Progenitor cell of endocrine pancreas (in vitro differentiated cells): ENCODE measurements at regions not wholly inside any gene's neighbourhood (a gene's known extent, or its start where the extent isn't known, plus 50 kb on each side); places are given as distances from the start of the nearest gene placed in this dataset.
A peak's percentile ranks its signal among the peaks of the same experiment; 100 is the strongest.

Source experiments
- DNase-seq: peaks from one replicate; pipeline ENCODE4 v3.0.0; 2021; ENCODE audit warnings: low spot score; ENCODE audit not compliant: unreplicated experiment
- H3K27ac Mint-ChIP-seq: 2 replicates; pipeline ENCODE4 v1.8.0; 2021; ENCODE audit warnings: mild to moderate bottlenecking, moderate library complexity, mixed read lengths
- H3K27me3 Mint-ChIP-seq: 2 replicates; pipeline ENCODE4 v1.8.0; 2021; ENCODE audit warnings: mixed read lengths
- H3K36me3 Mint-ChIP-seq: 2 replicates; pipeline ENCODE4 v1.8.0; 2022; ENCODE audit warnings: mixed read lengths; ENCODE audit not compliant: insufficient read depth
- H3K4me1 Mint-ChIP-seq: 2 replicates; pipeline ENCODE4 v1.8.0; 2021; ENCODE audit warnings: low read depth, mixed read lengths
- H3K4me3 Mint-ChIP-seq: 2 replicates; pipeline ENCODE4 v1.8.0; 2021; ENCODE audit warnings: low read depth, mild to moderate bottlenecking, moderate library complexity, mixed read lengths
- H3K9me3 Mint-ChIP-seq: 2 replicates; pipeline ENCODE4 v1.8.0; 2021; ENCODE audit warnings: low read depth, mixed read lengths
- TF ChIP-seq, protein P1 (sequence below): fragments of 200-600 bp; sonication (generic); IDR thresholded peaks from one replicate; pipeline ENCODE4 v1.5.0; 2021; ENCODE audit warnings: antibody characterized with exemption, mild to moderate bottlenecking; ENCODE audit not compliant: unreplicated experiment

GRCh38 chr2:118279005-118279404 is 190.7 kb downstream of the INSIG2 start:
- peaks cover 7% of the 10 kb centered on the region for H3K4me1 Mint-ChIP-seq
- DNase-seq, result no peak
- no peak overlapping the region for H3K4me3 Mint-ChIP-seq
- H3K36me3 Mint-ChIP-seq, result no peaks in the 10 kb centered on the region
- no peaks in the 10 kb centered on the region for H3K9me3 Mint-ChIP-seq
- TF ChIP-seq, protein P1, sequence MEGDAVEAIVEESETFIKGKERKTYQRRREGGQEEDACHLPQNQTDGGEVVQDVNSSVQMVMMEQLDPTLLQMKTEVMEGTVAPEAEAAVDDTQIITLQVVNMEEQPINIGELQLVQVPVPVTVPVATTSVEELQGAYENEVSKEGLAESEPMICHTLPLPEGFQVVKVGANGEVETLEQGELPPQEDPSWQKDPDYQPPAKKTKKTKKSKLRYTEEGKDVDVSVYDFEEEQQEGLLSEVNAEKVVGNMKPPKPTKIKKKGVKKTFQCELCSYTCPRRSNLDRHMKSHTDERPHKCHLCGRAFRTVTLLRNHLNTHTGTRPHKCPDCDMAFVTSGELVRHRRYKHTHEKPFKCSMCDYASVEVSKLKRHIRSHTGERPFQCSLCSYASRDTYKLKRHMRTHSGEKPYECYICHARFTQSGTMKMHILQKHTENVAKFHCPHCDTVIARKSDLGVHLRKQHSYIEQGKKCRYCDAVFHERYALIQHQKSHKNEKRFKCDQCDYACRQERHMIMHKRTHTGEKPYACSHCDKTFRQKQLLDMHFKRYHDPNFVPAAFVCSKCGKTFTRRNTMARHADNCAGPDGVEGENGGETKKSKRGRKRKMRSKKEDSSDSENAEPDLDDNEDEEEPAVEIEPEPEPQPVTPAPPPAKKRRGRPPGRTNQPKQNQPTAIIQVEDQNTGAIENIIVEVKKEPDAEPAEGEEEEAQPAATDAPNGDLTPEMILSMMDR, result no peak
- no peak overlapping the region for H3K27ac Mint-ChIP-seq
- peaks cover 55% of the 10 kb centered on the region for H3K27me3 Mint-ChIP-seq

GRCh38 chr2:118278046-118278445 is 189.8 kb downstream of the INSIG2 start:
- H3K36me3 Mint-ChIP-seq, result no peaks in the 10 kb centered on the region
- DNase-seq, result no peak
- TF ChIP-seq, protein P1, result peak; percentile 14
- H3K4me3 Mint-ChIP-seq, result no peak overlapping the region
- no peaks in the 10 kb centered on the region for H3K9me3 Mint-ChIP-seq
- H3K4me1 Mint-ChIP-seq, result peaks cover 7% of the 10 kb centered on the region
- no peak overlapping the region for H3K27ac Mint-ChIP-seq
- H3K27me3 Mint-ChIP-seq, result peaks cover 50% of the 10 kb centered on the region

DNA sequence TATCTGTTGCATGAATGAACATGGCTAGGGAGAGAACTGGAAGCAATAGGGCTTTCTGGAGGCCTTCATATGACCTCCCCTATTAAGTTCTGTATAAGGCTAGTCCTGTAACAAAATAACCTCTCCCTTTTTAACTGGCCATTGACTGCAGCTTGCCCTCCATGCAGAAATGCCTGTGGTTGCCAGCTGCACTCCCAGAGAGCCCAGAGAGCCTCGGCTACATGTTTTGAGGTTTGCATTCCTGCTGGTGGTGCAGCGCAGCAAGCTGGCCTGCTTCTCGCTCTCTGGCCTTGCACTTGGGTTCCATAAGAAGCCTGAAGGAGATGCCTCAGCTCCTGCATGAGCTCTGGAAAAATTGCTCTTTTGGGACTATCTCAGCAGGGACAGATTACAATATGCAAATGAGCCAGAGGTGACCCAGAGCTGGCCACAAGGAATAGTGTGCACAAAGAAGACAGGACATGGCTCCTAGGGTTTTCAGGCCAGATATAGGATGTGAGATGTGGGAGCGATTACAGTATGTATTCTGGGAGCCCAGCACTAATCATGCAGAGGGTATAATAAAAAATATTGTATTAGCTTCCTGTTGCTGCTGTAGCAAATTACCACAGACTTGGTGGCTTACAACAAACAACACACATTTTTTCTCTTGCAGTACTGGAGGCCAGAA is 186.7 kb downstream of the INSIG2 start:
- H3K9me3 Mint-ChIP-seq, result no peaks in the 10 kb centered on the region
- H3K4me1 Mint-ChIP-seq, result no peaks in the 10 kb centered on the region
- no peak for DNase-seq
- H3K27me3 Mint-ChIP-seq, result peaks cover 50% of the 10 kb centered on the region
- TF ChIP-seq, protein P1, result no peak
- no peaks in the 10 kb centered on the region for H3K36me3 Mint-ChIP-seq
- no peak overlapping the region for H3K4me3 Mint-ChIP-seq
- no peak overlapping the region for H3K27ac Mint-ChIP-seq

GRCh38 chr2:118272391-118272790 is 184.1 kb downstream of the INSIG2 start:
- H3K27me3 Mint-ChIP-seq, result peaks cover 38% of the 10 kb centered on the region
- TF ChIP-seq, protein P1, result no peak
- no peaks in the 10 kb centered on the region for H3K36me3 Mint-ChIP-seq
- H3K4me1 Mint-ChIP-seq, result no peaks in the 10 kb centered on the region
- H3K4me3 Mint-ChIP-seq, result no peak overlapping the region
- H3K9me3 Mint-ChIP-seq, result no peaks in the 10 kb centered on the region
- DNase-seq, result no peak
- H3K27ac Mint-ChIP-seq, result no peak overlapping the region

DNA sequence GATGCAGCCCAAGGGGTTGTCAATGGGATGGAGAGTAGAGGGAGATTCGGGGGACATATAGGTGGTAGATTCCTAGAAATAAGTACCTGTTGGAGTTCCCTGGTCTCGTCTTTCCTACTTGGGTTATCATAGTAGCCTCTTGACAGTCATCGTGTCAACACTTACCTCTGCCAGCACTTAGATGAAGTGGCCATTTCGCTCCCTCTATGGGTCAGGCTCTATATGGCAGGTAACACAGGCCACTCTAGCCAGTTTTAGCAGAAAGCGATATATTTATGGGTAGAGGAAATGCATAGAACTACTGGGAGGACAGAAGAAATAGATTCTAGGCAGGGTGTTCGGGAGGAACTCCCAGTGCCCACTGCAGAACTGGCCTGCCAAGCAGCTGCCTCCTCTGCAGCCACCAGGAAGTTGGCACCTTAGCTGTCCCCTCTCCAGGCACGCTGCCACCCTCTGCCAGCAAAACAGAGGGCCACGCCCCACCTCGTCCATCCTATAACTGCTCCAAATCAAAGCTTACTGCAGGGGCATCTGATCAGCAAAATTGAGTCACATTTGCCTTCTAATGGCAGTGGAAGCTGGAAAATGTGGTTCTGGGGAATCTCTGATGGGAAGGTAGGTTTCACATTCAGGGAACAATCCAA is 181.3 kb downstream of the INSIG2 start:
- no peak for DNase-seq
- TF ChIP-seq, protein P1, result peak; percentile 31
- H3K27me3 Mint-ChIP-seq, result peaks cover 32% of the 10 kb centered on the region
- H3K4me1 Mint-ChIP-seq, result no peaks in the 10 kb centered on the region
- H3K9me3 Mint-ChIP-seq, result no peaks in the 10 kb centered on the region
- H3K36me3 Mint-ChIP-seq, result no peaks in the 10 kb centered on the region
- H3K27ac Mint-ChIP-seq, result no peak overlapping the region
- H3K4me3 Mint-ChIP-seq, result no peak overlapping the region
